ENCODE measurements at regions not wholly inside any gene's neighbourhood (a gene's known extent, or its start where the extent isn't known, plus 50 kb on each side); places are given as distances from the start of the nearest gene placed in this dataset.

DNA sequence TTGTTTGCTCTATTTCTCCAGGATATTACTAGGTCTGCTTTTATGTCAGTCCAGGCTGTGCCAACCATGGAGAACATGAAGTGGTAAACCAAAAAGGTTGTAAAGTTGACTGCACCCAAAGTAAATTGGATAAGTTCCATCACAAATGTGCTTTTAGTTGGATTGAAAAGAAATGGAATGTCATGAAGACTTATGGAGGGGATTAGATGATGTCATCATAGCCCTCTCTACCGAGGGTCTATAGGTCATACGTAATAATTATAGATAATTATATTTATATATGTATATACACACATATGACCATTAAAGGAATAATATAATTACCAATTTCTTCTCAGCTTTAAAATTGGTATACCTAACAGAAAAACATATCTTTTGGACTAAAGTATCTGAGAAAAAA is 714.9 kb downstream of the NOVA1 start:
- TF ChIP-seq, protein P1, sequence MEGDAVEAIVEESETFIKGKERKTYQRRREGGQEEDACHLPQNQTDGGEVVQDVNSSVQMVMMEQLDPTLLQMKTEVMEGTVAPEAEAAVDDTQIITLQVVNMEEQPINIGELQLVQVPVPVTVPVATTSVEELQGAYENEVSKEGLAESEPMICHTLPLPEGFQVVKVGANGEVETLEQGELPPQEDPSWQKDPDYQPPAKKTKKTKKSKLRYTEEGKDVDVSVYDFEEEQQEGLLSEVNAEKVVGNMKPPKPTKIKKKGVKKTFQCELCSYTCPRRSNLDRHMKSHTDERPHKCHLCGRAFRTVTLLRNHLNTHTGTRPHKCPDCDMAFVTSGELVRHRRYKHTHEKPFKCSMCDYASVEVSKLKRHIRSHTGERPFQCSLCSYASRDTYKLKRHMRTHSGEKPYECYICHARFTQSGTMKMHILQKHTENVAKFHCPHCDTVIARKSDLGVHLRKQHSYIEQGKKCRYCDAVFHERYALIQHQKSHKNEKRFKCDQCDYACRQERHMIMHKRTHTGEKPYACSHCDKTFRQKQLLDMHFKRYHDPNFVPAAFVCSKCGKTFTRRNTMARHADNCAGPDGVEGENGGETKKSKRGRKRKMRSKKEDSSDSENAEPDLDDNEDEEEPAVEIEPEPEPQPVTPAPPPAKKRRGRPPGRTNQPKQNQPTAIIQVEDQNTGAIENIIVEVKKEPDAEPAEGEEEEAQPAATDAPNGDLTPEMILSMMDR (IDR thresholded peaks at IDR 0.05; ENCODE audit: unreplicated experiment) = no peak
- no peaks in the 10 kb centered on the region for H3K27me3 Mint-ChIP-seq
- H3K36me3 Mint-ChIP-seq (ENCODE audit: insufficient read depth) = no peaks in the 10 kb centered on the region
- no peak overlapping the region for H3K27ac Mint-ChIP-seq
- no peak for DNase-seq (ENCODE audit: low spot score, unreplicated experiment)
- no peaks in the 10 kb centered on the region for H3K9me3 Mint-ChIP-seq (ENCODE audit: low read depth)
- peaks cover 6% of the 10 kb centered on the region for H3K4me1 Mint-ChIP-seq (ENCODE audit: low read depth)
- no peak overlapping the region for H3K4me3 Mint-ChIP-seq (ENCODE audit: low read depth)

DNA sequence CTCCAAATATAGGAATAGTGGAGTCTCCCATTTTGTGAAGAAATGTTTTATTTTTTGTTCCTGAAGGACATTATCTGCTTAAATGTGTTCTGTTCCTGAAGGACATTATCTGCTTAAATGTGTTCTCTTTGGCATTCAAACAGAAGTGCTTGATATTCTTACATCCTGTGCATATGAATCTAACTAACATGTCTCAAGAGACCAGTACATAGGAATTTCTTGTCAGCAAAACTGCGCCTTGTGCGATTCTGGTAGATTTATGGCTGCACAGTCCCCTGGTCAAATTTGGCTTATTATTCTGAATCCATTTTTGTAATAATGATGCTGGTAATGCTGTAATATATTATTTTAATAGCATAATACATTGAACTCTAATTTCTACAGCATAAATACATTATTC is 722.4 kb downstream of the NOVA1 start:
- Mint-ChIP-seq H3K4me1 (ENCODE audit: low read depth) (peaks cover 9% of the 10 kb centered on the region), H3K9me3 (ENCODE audit: low read depth) (no peaks in the 10 kb centered on the region), H3K36me3 (ENCODE audit: insufficient read depth) (no peaks in the 10 kb centered on the region), H3K4me3 (ENCODE audit: low read depth) (no peak overlapping the region), H3K27ac (no peak overlapping the region), H3K27me3 (no peaks in the 10 kb centered on the region)
- TF ChIP-seq, protein P1 (IDR thresholded peaks at IDR 0.05; ENCODE audit: unreplicated experiment) = no peak
- DNase-seq (ENCODE audit: low spot score, unreplicated experiment) = no peak

DNA sequence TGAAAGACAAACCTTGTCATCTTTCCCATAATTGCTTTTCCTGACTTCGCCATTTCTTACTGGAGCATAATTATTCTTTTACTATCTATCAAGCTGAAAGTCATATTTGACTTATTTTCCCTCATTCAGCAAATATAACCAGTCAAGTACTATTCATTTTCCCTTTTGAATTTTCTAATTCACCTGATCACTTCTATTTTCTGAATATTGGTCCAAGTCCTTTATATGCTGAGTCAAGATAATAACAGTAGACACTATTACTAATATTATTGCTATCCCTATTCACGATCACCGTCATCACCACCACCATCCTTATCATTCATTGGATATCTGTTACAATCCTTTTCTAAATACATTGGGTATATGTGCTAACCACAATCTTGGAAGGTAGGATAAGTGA is 728.0 kb downstream of the NOVA1 start:
- Mint-ChIP-seq H3K27ac (no peak overlapping the region), H3K36me3 (ENCODE audit: insufficient read depth) (no peaks in the 10 kb centered on the region), H3K27me3 (no peaks in the 10 kb centered on the region), H3K4me3 (ENCODE audit: low read depth) (no peak overlapping the region), H3K4me1 (ENCODE audit: low read depth) (no peaks in the 10 kb centered on the region), H3K9me3 (ENCODE audit: low read depth) (no peaks in the 10 kb centered on the region)
- no peak for DNase-seq (ENCODE audit: low spot score, unreplicated experiment)
- TF ChIP-seq, protein P1 (IDR thresholded peaks at IDR 0.05; ENCODE audit: unreplicated experiment) = no peak

DNA sequence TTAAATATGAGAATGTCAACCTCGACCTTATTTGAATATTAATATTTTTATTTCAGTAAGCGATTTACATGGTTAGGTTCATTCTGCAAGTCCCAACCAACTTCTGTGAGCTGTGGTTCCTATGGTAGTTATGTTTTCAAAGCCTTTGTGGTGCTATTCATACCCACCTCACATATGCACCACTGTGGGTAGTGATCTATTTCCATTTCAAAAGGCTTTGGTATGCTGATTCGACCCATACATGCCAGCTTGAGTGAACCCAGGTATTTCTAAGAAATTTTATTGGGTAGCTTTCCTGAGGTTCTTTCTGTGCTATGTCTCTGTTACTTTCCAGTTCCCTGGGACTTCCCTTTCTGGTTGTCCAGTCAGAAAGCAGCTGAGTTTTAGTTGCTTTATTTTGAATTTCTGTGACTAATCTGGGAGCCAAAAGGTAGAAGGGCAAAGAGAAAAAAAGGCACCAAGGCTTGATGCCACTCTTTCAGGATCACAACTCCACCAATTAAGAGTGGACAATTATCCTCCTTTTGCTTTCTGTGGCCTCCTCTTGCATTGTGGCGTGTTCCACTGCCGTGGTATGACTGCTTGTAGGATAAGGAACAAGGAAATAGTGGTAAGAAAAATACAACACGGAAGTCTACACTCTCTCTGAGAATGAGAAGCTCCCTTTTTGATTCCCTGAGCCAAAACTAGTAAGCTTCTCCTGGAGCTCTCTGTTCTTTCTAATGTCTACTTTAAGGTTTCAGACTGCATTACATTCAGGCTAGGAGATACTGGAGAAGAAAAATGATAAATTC is 729.1 kb downstream of the NOVA1 start:
- DNase-seq (ENCODE audit: low spot score, unreplicated experiment) = no peak
- Mint-ChIP-seq H3K36me3 (ENCODE audit: insufficient read depth) (no peaks in the 10 kb centered on the region), H3K4me1 (ENCODE audit: low read depth) (no peaks in the 10 kb centered on the region), H3K4me3 (ENCODE audit: low read depth) (no peak overlapping the region), H3K27me3 (no peaks in the 10 kb centered on the region), H3K9me3 (ENCODE audit: low read depth) (no peaks in the 10 kb centered on the region), H3K27ac (peak overlapping the region; percentile 33)
- TF ChIP-seq, protein P1 (IDR thresholded peaks at IDR 0.05; ENCODE audit: unreplicated experiment) = no peak

DNA sequence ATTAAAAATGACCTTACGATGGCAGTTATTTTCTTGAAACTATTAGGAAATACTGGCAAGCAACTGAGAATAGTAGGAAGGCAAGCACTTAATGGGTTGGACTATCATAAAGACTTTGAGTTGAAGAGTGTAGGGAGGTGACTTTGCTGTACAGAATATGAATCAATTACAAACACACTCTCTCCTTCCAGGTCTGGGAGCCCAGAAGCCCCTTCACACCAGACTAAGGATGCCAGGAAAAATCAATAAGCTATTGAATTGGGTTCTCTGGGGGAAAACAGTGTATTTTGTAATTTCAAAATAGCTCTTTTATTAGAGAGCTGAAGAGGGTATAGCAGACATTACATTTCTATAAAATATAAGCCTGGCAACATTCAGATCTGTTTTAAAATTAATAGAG is 736.4 kb downstream of the NOVA1 start:
- peaks cover 2% of the 10 kb centered on the region for H3K4me1 Mint-ChIP-seq (ENCODE audit: low read depth)
- no peaks in the 10 kb centered on the region for H3K27me3 Mint-ChIP-seq
- H3K36me3 Mint-ChIP-seq (ENCODE audit: insufficient read depth) = no peaks in the 10 kb centered on the region
- no peak overlapping the region for H3K27ac Mint-ChIP-seq
- DNase-seq (ENCODE audit: low spot score, unreplicated experiment) = no peak
- TF ChIP-seq, protein P1 (IDR thresholded peaks at IDR 0.05; ENCODE audit: unreplicated experiment) = no peak
- peaks cover 2% of the 10 kb centered on the region for H3K9me3 Mint-ChIP-seq (ENCODE audit: low read depth)
- H3K4me3 Mint-ChIP-seq (ENCODE audit: low read depth) = no peak overlapping the region

Measured in progenitor cell of endocrine pancreas (in vitro differentiated cells).